ENCODE measurements at regions not wholly inside any gene's neighbourhood (a gene's known extent, or its start where the extent isn't known, plus 50 kb on each side); places are given as distances from the start of the nearest gene placed in this dataset.

DNA sequence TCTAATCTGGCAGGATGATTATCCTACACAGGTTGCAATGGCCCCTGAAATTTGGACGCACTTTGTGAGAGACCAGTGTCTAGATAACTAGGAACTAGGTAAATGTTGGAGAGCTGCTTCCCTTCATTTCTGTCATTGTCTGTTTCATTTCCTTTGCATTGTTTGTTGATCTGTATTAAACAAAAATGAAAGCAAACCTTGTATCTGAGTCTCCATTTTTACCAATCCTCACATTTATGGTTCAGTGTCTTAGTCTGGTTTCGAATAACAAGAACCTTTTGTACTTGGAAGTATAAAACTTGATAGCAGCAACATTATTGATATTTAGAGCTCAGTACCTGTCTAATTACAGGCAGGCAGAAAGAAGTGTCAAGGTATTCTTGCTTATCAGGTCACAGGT is 105.5 kb downstream of the MRPS30 start:
- Mint-ChIP-seq H3K9me3 (peaks cover 0 to 2% (median 0%) of the 10 kb centered on the region in 7 donors), H3K4me1 (no peaks in the 10 kb centered on the region), H3K27me3 (no peaks in the 10 kb centered on the region), H3K4me3 (no peak overlapping the region), H3K36me3 (no peaks in the 10 kb centered on the region), H3K27ac (no peak overlapping the region)
- ATAC-seq (ENCODE audit: low read depth in 2 of 2) (no peak), DNase-seq (no peak)
- Histone ChIP-seq H3K9me3 (ENCODE audit: control insufficient read depth in 2 of 2, low read length in 2 of 2) (no peaks in the 10 kb centered on the region), H3K4me3 (ENCODE audit: low read depth, low read length) (no peak overlapping the region), H3K36me3 (ENCODE audit: control insufficient read depth, insufficient read depth, low read length) (no peaks in the 10 kb centered on the region), H3K27ac (ENCODE audit: insufficient read depth, low read length, poor library complexity, severe bottlenecking) (no peak overlapping the region), H3K27me3 (ENCODE audit: control insufficient read depth, insufficient read depth, low read length) (no peaks in the 10 kb centered on the region), H3K4me1 (ENCODE audit: control insufficient read depth, insufficient read depth, low read length, poor library complexity, severe bottlenecking) (no peaks in the 10 kb centered on the region)

DNA sequence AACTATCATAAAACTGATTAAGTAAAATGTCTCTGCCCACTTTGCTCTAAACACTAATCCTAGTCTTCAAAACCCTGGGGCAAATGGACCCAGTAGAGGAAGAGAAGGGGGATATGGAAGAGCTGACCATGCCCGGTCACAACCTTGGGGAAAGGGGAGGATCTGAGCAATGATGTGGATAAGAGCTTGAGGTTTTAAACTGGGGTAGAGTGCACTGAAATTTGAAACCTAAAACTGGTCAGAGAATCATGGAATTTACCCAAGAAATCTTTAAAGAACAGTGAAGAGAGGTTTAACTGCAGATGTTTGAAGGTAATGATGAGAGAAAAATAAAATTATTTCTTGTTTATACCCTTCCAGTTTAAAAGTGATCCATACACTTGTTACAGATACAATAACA is 110.8 kb downstream of the MRPS30 start:
- Mint-ChIP-seq H3K9me3 (peaks cover 0 to 5% (median 3%) of the 10 kb centered on the region in 7 donors), H3K36me3 (no peaks in the 10 kb centered on the region), H3K4me3 (no peak overlapping the region), H3K27me3 (no peaks in the 10 kb centered on the region), H3K27ac (peak overlapping the region in 1 of 3 donors; percentile 39), H3K4me1 (no peaks in the 10 kb centered on the region)
- H3K27ac ChIP-seq (ENCODE audit: insufficient read depth, low read length, poor library complexity, severe bottlenecking), result no peak overlapping the region
- H3K9me3 ChIP-seq (ENCODE audit: control insufficient read depth in 2 of 2, low read length in 2 of 2), result no peaks in the 10 kb centered on the region
- ATAC-seq (ENCODE audit: low read depth in 2 of 2) (no peak), DNase-seq (no peak)
- no peaks in the 10 kb centered on the region for H3K36me3 ChIP-seq (ENCODE audit: control insufficient read depth, insufficient read depth, low read length)
- H3K4me3 ChIP-seq (ENCODE audit: low read depth, low read length), result no peak overlapping the region
- no peaks in the 10 kb centered on the region for H3K27me3 ChIP-seq (ENCODE audit: control insufficient read depth, insufficient read depth, low read length)
- no peaks in the 10 kb centered on the region for H3K4me1 ChIP-seq (ENCODE audit: control insufficient read depth, insufficient read depth, low read length, poor library complexity, severe bottlenecking)

DNA sequence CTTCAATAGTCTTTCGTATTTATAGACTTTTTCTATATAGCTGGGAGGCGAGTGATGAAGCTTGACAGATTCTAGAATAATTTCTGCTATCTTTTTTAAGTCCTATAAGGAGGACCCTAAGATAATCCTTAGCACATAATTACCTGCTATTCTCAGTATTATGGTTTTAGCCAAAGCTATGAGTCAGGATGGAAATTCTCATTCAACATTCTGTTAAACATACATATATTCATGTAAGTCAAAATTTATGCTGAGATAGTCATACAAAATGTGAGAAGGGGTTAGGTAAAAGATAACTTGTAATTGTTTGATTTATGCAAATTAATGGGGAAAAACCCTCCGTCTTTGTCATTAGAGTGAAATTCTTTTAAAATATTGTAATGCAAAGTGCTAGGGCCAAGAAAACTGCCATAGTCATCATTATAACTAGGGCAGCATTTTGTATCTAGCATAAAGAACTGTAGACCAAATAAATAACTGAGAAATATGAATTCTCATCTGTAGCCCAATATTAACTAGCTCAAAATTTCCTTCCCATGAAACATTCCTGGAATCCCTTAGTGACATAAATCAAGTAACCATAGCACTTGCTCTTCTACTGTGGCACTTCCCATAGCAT is 118.5 kb downstream of the MRPS30 start:
- no peak overlapping the region for H3K4me3 ChIP-seq (ENCODE audit: low read depth, low read length)
- DNase-seq, result no peak
- Mint-ChIP-seq H3K27ac (no peak overlapping the region), H3K36me3 (no peaks in the 10 kb centered on the region), H3K4me1 (no peaks in the 10 kb centered on the region), H3K4me3 (no peak overlapping the region), H3K27me3 (no peaks in the 10 kb centered on the region), H3K9me3 (peaks cover 0 to 6% (median 5%) of the 10 kb centered on the region in 7 donors)
- no peaks in the 10 kb centered on the region for H3K27me3 ChIP-seq (ENCODE audit: control insufficient read depth, insufficient read depth, low read length)
- no peaks in the 10 kb centered on the region for H3K9me3 ChIP-seq (ENCODE audit: control insufficient read depth in 2 of 2, low read length in 2 of 2)
- H3K36me3 ChIP-seq (ENCODE audit: control insufficient read depth, insufficient read depth, low read length), result no peaks in the 10 kb centered on the region
- H3K27ac ChIP-seq (ENCODE audit: insufficient read depth, low read length, poor library complexity, severe bottlenecking), result no peak overlapping the region
- H3K4me1 ChIP-seq (ENCODE audit: control insufficient read depth, insufficient read depth, low read length, poor library complexity, severe bottlenecking), result no peaks in the 10 kb centered on the region
- no peak for ATAC-seq (ENCODE audit: low read depth in 2 of 2)

DNA sequence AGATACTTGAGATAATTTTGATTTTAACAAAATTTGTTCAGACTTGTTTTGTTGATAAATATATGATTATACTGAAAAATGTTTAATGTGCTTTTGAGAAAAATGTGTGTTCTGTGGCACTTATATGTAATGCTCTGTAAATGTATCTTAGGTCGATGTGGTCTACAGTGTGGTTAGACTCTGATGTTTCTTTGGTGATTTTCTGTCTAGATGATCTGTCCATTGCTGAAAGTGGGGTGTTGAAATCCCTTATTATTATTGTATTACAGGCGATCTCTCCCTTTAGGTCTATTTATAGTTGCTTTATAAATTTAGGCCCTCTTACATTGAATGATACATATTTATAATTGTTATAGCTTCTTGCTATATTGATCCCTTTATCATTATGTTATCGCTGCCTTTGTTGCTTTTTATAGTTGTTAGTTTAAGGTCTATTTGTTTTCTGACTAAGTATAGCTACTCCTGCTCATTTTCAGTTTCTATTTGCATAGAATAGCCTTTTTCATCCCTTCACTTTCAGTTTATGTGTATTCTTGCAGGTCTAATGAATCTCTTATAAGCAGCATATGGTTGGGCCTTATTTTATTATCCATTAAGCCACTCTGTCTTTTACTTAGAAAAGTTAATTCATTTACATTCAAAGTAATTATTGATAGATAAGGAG is 124.3 kb downstream of the MRPS30 start:
- Histone ChIP-seq H3K36me3 (ENCODE audit: control insufficient read depth, insufficient read depth, low read length) (no peaks in the 10 kb centered on the region), H3K27ac (ENCODE audit: insufficient read depth, low read length, poor library complexity, severe bottlenecking) (no peak overlapping the region), H3K27me3 (ENCODE audit: control insufficient read depth, insufficient read depth, low read length) (no peaks in the 10 kb centered on the region), H3K9me3 (ENCODE audit: control insufficient read depth in 2 of 2, low read length in 2 of 2) (no peaks in the 10 kb centered on the region), H3K4me3 (ENCODE audit: low read depth, low read length) (no peak overlapping the region), H3K4me1 (ENCODE audit: control insufficient read depth, insufficient read depth, low read length, poor library complexity, severe bottlenecking) (no peaks in the 10 kb centered on the region)
- Mint-ChIP-seq H3K9me3 (peaks cover 0 to 9% (median 5%) of the 10 kb centered on the region in 7 donors), H3K27ac (no peak overlapping the region), H3K4me1 (no peaks in the 10 kb centered on the region), H3K4me3 (no peak overlapping the region), H3K36me3 (no peaks in the 10 kb centered on the region), H3K27me3 (no peaks in the 10 kb centered on the region)
- DNase-seq (no peak), ATAC-seq (ENCODE audit: low read depth in 2 of 2) (no peak)

DNA sequence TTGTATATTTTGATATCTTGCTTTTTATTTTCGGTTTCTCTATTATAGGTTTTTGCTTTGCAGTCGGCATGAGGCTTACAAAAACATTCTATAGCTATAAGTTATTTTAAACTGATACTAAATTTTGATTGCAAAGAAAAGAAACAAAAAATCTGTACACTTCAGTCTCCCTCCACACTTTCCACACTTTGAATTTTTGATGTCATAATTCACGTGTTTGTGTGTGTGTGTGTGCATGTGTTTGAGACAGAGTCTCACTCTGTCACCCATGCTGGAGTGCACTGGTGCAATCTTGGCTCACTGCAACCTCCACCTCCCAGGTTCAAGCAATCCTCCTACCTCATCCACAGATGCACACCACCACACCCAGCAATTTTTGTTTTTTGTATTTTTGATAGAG is 124.9 kb downstream of the MRPS30 start:
- no peak overlapping the region for H3K4me3 Mint-ChIP-seq
- peaks cover 0 to 9% (median 4%) of the 10 kb centered on the region in 7 donors for H3K9me3 Mint-ChIP-seq
- no peaks in the 10 kb centered on the region for H3K36me3 Mint-ChIP-seq
- DNase-seq, result no peak
- Histone ChIP-seq H3K27me3 (ENCODE audit: control insufficient read depth, insufficient read depth, low read length) (no peaks in the 10 kb centered on the region), H3K36me3 (ENCODE audit: control insufficient read depth, insufficient read depth, low read length) (no peaks in the 10 kb centered on the region), H3K9me3 (ENCODE audit: control insufficient read depth in 2 of 2, low read length in 2 of 2) (no peaks in the 10 kb centered on the region), H3K4me1 (ENCODE audit: control insufficient read depth, insufficient read depth, low read length, poor library complexity, severe bottlenecking) (no peaks in the 10 kb centered on the region), H3K4me3 (ENCODE audit: low read depth, low read length) (no peak overlapping the region), H3K27ac (ENCODE audit: insufficient read depth, low read length, poor library complexity, severe bottlenecking) (no peak overlapping the region)
- H3K4me1 Mint-ChIP-seq, result no peaks in the 10 kb centered on the region
- H3K27me3 Mint-ChIP-seq, result no peaks in the 10 kb centered on the region
- ATAC-seq (ENCODE audit: low read depth in 2 of 2), result no peak
- H3K27ac Mint-ChIP-seq, result no peak overlapping the region

DNA sequence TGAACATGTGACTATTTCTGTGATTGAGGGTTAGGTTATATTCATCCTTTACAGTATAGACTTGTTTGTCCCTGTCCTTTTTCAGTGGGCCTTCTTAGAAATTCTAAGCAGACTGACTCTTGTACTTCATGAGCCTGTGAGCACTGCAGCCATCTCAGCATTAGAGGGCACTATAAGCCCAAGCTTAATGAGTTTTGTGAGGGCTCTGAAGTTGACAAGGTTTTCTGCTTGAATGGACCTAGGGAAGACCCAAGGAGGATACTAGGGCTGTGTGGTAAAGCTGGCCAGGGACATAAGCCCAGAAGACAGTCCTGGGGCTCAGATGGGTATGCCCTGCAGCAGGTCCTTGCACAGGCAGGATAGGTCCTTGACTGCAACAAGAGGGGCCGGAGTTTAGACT is 126.5 kb downstream of the MRPS30 start:
- Mint-ChIP-seq H3K27me3 (no peaks in the 10 kb centered on the region), H3K9me3 (peaks cover 0 to 13% (median 3%) of the 10 kb centered on the region in 7 donors), H3K4me3 (no peak overlapping the region), H3K36me3 (no peaks in the 10 kb centered on the region), H3K4me1 (no peaks in the 10 kb centered on the region), H3K27ac (no peak overlapping the region)
- Histone ChIP-seq H3K9me3 (ENCODE audit: control insufficient read depth in 2 of 2, low read length in 2 of 2) (no peaks in the 10 kb centered on the region), H3K27me3 (ENCODE audit: control insufficient read depth, insufficient read depth, low read length) (no peaks in the 10 kb centered on the region), H3K4me3 (ENCODE audit: low read depth, low read length) (no peak overlapping the region), H3K27ac (ENCODE audit: insufficient read depth, low read length, poor library complexity, severe bottlenecking) (no peak overlapping the region), H3K4me1 (ENCODE audit: control insufficient read depth, insufficient read depth, low read length, poor library complexity, severe bottlenecking) (no peaks in the 10 kb centered on the region), H3K36me3 (ENCODE audit: control insufficient read depth, insufficient read depth, low read length) (no peaks in the 10 kb centered on the region)
- no peak for ATAC-seq (ENCODE audit: low read depth in 2 of 2)
- DNase-seq, result no peak

DNA sequence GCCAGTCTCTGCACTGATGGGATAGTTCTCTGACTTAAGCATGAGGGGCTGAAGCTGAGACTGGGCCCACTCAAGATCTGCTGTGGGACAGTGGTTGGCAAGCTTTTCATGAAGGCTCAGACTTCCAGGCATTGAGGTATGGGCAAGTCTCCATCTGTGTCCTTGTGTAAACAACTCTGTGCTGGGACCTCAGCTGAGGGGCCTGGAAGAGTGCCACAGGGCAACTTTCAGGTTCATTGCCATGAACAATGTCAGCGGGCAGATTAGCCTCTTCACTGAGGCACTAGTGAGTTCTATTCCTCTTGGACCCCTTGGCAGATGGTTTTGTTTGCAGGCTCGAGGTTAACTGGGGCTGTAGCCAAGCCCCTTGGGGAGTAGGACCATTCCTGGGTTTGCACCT is 127.1 kb downstream of the MRPS30 start:
- H3K4me3 ChIP-seq (ENCODE audit: low read depth, low read length), result no peak overlapping the region
- DNase-seq (no peak), ATAC-seq (ENCODE audit: low read depth in 2 of 2) (no peak)
- H3K9me3 ChIP-seq (ENCODE audit: control insufficient read depth in 2 of 2, low read length in 2 of 2), result no peaks in the 10 kb centered on the region
- Mint-ChIP-seq H3K36me3 (no peaks in the 10 kb centered on the region), H3K4me1 (no peaks in the 10 kb centered on the region), H3K27ac (no peak overlapping the region), H3K4me3 (no peak overlapping the region), H3K9me3 (peaks cover 0 to 13% (median 5%) of the 10 kb centered on the region in 7 donors), H3K27me3 (no peaks in the 10 kb centered on the region)
- H3K36me3 ChIP-seq (ENCODE audit: control insufficient read depth, insufficient read depth, low read length), result no peaks in the 10 kb centered on the region
- no peaks in the 10 kb centered on the region for H3K27me3 ChIP-seq (ENCODE audit: control insufficient read depth, insufficient read depth, low read length)
- H3K27ac ChIP-seq (ENCODE audit: insufficient read depth, low read length, poor library complexity, severe bottlenecking), result no peak overlapping the region
- H3K4me1 ChIP-seq (ENCODE audit: control insufficient read depth, insufficient read depth, low read length, poor library complexity, severe bottlenecking), result no peaks in the 10 kb centered on the region

DNA sequence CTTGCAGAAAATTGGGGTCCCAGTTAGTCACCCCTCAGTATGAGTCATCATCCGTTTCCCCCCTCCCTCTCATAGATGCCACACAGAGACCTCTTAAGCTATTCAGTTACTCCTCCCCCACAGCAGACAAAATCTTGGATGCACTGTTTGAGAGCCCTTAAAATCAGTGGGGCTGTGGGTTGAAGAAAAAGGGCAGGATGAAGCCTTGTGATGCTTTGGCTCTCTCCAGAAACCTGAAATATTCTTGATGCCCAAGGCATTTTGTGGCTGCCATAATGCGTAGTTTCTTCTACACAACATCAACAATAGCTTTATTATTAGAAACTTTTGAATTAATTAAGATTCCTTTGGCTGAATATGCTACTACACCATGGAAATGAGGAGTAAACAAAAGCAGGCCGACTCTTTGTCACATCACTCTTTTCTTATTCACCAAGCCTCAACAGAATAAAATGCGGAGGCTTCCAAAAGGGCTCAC is 133.8 kb downstream of the MRPS30 start:
- Histone ChIP-seq H3K4me3 (ENCODE audit: low read depth, low read length) (no peak overlapping the region), H3K27ac (ENCODE audit: insufficient read depth, low read length, poor library complexity, severe bottlenecking) (no peak overlapping the region), H3K9me3 (ENCODE audit: control insufficient read depth in 2 of 2, low read length in 2 of 2) (no peaks in the 10 kb centered on the region), H3K27me3 (ENCODE audit: control insufficient read depth, insufficient read depth, low read length) (no peaks in the 10 kb centered on the region), H3K4me1 (ENCODE audit: control insufficient read depth, insufficient read depth, low read length, poor library complexity, severe bottlenecking) (no peaks in the 10 kb centered on the region), H3K36me3 (ENCODE audit: control insufficient read depth, insufficient read depth, low read length) (no peaks in the 10 kb centered on the region)
- ATAC-seq (ENCODE audit: low read depth in 2 of 2) (no peak), DNase-seq (no peak)
- no peak overlapping the region for H3K4me3 Mint-ChIP-seq
- H3K9me3 Mint-ChIP-seq, result peaks cover 0 to 4% (median 3%) of the 10 kb centered on the region in 7 donors
- no peaks in the 10 kb centered on the region for H3K36me3 Mint-ChIP-seq
- H3K4me1 Mint-ChIP-seq, result no peaks in the 10 kb centered on the region
- H3K27ac Mint-ChIP-seq, result no peak overlapping the region
- no peaks in the 10 kb centered on the region for H3K27me3 Mint-ChIP-seq
